ENCODE measurements at regions not wholly inside any gene's neighbourhood (a gene's known extent, or its start where the extent isn't known, plus 50 kb on each side); places are given as distances from the start of the nearest gene placed in this dataset.
"Not testable (repeated sequence)": the region's sequence is repeated elsewhere in the genome, so short reads cannot be mapped to it uniquely, and the experiment has no call there.

DNA sequence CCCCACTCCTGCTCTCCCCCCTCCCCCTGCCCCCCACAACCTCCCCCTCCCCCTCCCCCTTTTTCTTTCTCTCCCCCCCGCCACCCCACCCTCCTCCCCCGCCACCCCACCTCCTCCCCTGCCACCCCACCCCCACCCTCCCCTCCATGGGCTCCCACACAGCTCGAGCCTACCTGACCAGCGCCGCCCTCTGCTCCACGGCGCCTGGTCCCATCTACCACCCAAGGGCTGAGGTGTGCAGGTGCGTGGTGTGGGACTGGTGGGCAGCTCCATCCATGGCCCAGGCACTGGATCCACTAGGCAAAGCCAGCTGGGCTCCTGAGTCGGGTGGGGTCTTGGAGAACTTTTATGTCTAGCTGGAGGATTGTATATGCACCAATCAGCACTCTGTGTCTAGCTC lies 68.3 kb upstream of the KCNAB1 start:
- ATAC-seq (replicated peaks in 1 of 4), result no peak
- Mint-ChIP-seq H3K36me3 (no peaks in the 10 kb centered on the region), H3K4me3 (no peak overlapping the region), H3K27ac (no peak overlapping the region), H3K4me1 (no peaks in the 10 kb centered on the region), H3K9me3 (no peaks in the 10 kb centered on the region), H3K27me3 (peaks cover 22 to 29% of the 10 kb centered on the region in 2 donors)
- ChIA-PET POLR2A (interaction anchor here in 1 of 2 donors (0.6 kb wide), 1 partner anchor 710 kb away, joined by 4 read pairs; no protein-coding TSS in a partner anchor), CTCF (interaction anchor here (0.6 to 1.1 kb wide), 2 partner anchors 8 to 9 kb away, joined by 3 to 4 read pairs; no protein-coding TSS in a partner anchor)
- Histone ChIP-seq H3K36me3 (ENCODE audit: control insufficient read depth in 2 of 2, extremely low read depth in 1 of 2, insufficient read depth in 1 of 2, low read length in 1 of 2) (no peaks in the 10 kb centered on the region), H3K9me3 (no peaks in the 10 kb centered on the region), H3K27ac (ENCODE audit: low read length) (no peak overlapping the region), H3K27me3 (replicated peaks in 1 of 2; ENCODE audit: control insufficient read depth in 2 of 2, extremely low read depth in 1 of 2, insufficient read depth in 2 of 2, low read length in 1 of 2) (peaks cover 0 to 4% of the 10 kb centered on the region in 2 experiments), H3K4me3 (ENCODE audit: control insufficient read depth in 1 of 2, extremely low read depth in 1 of 2, low read length in 1 of 2) (no peak overlapping the region), H3K4me1 (ENCODE audit: control insufficient read depth in 1 of 2, extremely low read depth in 1 of 2, insufficient read depth in 2 of 2, low read length in 2 of 2) (no peaks in the 10 kb centered on the region)
- no peak for DNase-seq
- 100% methylated on average over 1 of the region's 9 CpGs for WGBS (ENCODE audit: insufficient coverage)

DNA sequence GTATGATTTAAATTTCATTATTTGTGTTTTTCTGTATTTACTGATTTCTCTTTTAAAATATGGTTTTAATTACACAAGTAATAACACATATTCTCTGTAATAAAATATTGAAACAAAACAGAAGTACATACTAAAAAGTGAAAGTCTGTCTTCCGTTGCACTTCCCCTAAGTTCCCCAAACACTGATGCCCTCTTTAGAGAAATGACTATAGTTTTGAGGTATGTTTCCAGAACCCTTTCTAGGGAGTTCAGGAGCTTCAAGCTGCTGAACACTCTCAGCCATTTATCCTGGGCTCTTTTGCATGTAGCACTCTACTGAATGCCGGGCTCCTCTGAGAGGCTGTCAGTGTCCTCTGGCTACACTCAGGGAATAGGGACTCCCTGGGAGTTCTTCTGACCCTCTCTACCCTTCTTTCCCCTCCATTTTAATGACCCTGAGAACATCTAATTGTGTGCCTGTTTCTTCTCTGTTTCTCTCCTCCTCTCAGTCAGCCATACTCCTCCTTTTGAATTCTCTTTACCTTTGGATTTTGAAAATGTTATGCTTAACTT lies 60.4 kb upstream of the KCNAB1 start:
- Histone ChIP-seq H3K4me3 (ENCODE audit: control insufficient read depth in 1 of 2, extremely low read depth in 1 of 2, low read length in 1 of 2) (no peak overlapping the region), H3K27me3 (replicated peaks in 1 of 2; ENCODE audit: control insufficient read depth in 2 of 2, extremely low read depth in 1 of 2, insufficient read depth in 2 of 2, low read length in 1 of 2) (no peaks in the 10 kb centered on the region), H3K9me3 (no peaks in the 10 kb centered on the region), H3K36me3 (ENCODE audit: control insufficient read depth in 2 of 2, extremely low read depth in 1 of 2, insufficient read depth in 1 of 2, low read length in 1 of 2) (no peaks in the 10 kb centered on the region), H3K4me1 (ENCODE audit: control insufficient read depth in 1 of 2, extremely low read depth in 1 of 2, insufficient read depth in 2 of 2, low read length in 2 of 2) (no peaks in the 10 kb centered on the region), H3K27ac (ENCODE audit: low read length) (no peak overlapping the region)
- no peaks in the 10 kb centered on the region for H3K36me3 Mint-ChIP-seq
- no peaks in the 10 kb centered on the region for H3K9me3 Mint-ChIP-seq
- ATAC-seq (replicated peaks in 1 of 4) (no peak), DNase-seq (no peak)
- H3K27ac Mint-ChIP-seq, result no peak overlapping the region
- no peak overlapping the region for H3K4me3 Mint-ChIP-seq
- 89% methylated on average over 1 of the region's 2 CpGs for WGBS (ENCODE audit: insufficient coverage)
- peaks cover 9 to 13% of the 10 kb centered on the region in 2 donors for H3K27me3 Mint-ChIP-seq
- CTCF ChIA-PET, result no interaction called here
- H3K4me1 Mint-ChIP-seq, result no peaks in the 10 kb centered on the region
- POLR2A ChIA-PET, result no interaction called here

DNA sequence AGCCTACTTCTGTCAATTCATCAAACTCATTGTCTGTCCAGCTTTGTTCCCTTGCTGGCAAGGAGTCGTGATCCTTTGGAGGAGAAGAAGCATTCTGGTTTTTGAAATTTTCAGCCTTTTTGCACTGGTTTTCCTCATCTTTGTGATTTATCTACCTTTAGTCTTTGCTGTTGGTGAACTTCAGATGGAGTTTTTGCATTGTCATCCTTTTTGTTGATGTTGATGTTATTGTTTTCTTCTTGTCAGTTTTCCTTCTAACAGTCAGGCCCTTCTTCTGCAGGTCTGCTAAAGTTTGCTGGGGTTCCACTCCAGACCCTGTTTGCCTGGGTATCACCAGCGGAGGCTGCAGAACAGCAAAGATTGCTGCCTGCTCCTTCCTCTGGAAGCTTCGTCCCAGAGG lies 52.2 kb upstream of the KCNAB1 start:
- H3K27me3 ChIP-seq (replicated peaks in 1 of 2; ENCODE audit: control insufficient read depth in 2 of 2, extremely low read depth in 1 of 2, insufficient read depth in 2 of 2, low read length in 1 of 2), result peaks cover 0 to 21% of the 10 kb centered on the region in 2 experiments
- H3K4me3 ChIP-seq (ENCODE audit: control insufficient read depth in 1 of 2, extremely low read depth in 1 of 2, low read length in 1 of 2); H3K4me3 Mint-ChIP-seq; H3K4me1 Mint-ChIP-seq; H3K27ac Mint-ChIP-seq; H3K4me1 ChIP-seq (ENCODE audit: control insufficient read depth in 1 of 2, extremely low read depth in 1 of 2, insufficient read depth in 2 of 2, low read length in 2 of 2); POLR2A ChIA-PET; H3K9me3 Mint-ChIP-seq; CTCF ChIA-PET; H3K36me3 Mint-ChIP-seq; H3K36me3 ChIP-seq (ENCODE audit: control insufficient read depth in 2 of 2, extremely low read depth in 1 of 2, insufficient read depth in 1 of 2, low read length in 1 of 2); H3K9me3 ChIP-seq; ATAC-seq (replicated peaks in 1 of 4); DNase-seq; H3K27ac ChIP-seq (ENCODE audit: low read length): not testable (repeated sequence)
- no CpG with 5 or more reads among the region's 3 CpGs for WGBS (ENCODE audit: insufficient coverage)
- peaks cover 19 to 23% of the 10 kb centered on the region in 2 donors for H3K27me3 Mint-ChIP-seq

DNA sequence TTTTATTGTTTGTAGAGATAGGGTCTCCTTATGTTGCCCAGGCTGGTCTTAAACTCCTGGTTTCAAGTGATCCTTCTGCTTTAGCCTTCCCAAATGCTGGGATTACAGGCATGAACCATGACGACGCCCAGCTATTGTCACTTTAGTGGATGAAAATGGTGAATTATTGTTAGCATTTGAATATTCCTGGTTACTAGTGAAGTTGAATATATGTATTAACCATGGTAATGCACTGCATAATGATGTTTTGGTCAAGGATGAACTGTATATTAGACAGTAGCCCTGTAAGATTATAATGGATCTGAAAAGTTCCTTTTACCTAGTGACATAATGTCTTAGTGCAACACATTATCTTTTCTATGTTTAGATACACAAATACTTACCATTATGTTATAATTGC lies 50.4 kb upstream of the KCNAB1 start:
- H3K27ac ChIP-seq (ENCODE audit: low read length), result no peak overlapping the region
- ChIA-PET CTCF (no interaction called here), POLR2A (no interaction called here)
- H3K27me3 ChIP-seq (replicated peaks in 1 of 2; ENCODE audit: control insufficient read depth in 2 of 2, extremely low read depth in 1 of 2, insufficient read depth in 2 of 2, low read length in 1 of 2), result peaks cover 0 to 21% of the 10 kb centered on the region in 2 experiments
- 93% methylated on average over 2 of the region's 2 CpGs for WGBS (ENCODE audit: insufficient coverage)
- Mint-ChIP-seq H3K4me3 (no peak overlapping the region), H3K27ac (no peak overlapping the region), H3K9me3 (peaks cover 0 to 4% (median 0%) of the 10 kb centered on the region in 3 donors), H3K27me3 (peaks cover 17 to 22% of the 10 kb centered on the region in 2 donors), H3K4me1 (no peaks in the 10 kb centered on the region), H3K36me3 (no peaks in the 10 kb centered on the region)
- H3K4me3 ChIP-seq (ENCODE audit: control insufficient read depth in 1 of 2, extremely low read depth in 1 of 2, low read length in 1 of 2), result no peak overlapping the region
- H3K9me3 ChIP-seq, result no peaks in the 10 kb centered on the region
- no peaks in the 10 kb centered on the region for H3K36me3 ChIP-seq (ENCODE audit: control insufficient read depth in 2 of 2, extremely low read depth in 1 of 2, insufficient read depth in 1 of 2, low read length in 1 of 2)
- DNase-seq, result no peak
- H3K4me1 ChIP-seq (ENCODE audit: control insufficient read depth in 1 of 2, extremely low read depth in 1 of 2, insufficient read depth in 2 of 2, low read length in 2 of 2), result no peaks in the 10 kb centered on the region
- ATAC-seq (replicated peaks in 1 of 4), result no peak
